ENCODE measurements at regions not wholly inside any gene's neighbourhood (a gene's known extent, or its start where the extent isn't known, plus 50 kb on each side); places are given as distances from the start of the nearest gene placed in this dataset.

DNA sequence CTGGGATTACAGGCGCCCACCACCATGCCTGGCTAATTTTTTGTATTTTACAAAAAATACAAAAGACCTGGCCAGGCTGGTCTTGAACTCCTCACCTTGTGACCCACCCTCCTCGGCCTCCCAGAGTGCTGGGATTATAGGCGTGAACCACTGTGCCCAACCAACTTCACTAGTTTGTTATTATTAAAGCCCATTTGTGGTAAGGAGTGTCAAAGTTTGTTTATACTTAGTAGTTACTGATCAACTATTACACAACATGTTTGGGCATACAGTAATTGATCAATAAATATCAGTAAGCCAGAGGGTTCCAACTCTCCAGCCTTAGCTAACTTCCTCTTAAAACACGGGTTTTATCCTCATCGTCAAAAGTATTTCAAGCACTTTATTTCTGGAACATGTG, 67.5 kb upstream of the ZNG1B start:
- TF ChIP-seq, protein P1, sequence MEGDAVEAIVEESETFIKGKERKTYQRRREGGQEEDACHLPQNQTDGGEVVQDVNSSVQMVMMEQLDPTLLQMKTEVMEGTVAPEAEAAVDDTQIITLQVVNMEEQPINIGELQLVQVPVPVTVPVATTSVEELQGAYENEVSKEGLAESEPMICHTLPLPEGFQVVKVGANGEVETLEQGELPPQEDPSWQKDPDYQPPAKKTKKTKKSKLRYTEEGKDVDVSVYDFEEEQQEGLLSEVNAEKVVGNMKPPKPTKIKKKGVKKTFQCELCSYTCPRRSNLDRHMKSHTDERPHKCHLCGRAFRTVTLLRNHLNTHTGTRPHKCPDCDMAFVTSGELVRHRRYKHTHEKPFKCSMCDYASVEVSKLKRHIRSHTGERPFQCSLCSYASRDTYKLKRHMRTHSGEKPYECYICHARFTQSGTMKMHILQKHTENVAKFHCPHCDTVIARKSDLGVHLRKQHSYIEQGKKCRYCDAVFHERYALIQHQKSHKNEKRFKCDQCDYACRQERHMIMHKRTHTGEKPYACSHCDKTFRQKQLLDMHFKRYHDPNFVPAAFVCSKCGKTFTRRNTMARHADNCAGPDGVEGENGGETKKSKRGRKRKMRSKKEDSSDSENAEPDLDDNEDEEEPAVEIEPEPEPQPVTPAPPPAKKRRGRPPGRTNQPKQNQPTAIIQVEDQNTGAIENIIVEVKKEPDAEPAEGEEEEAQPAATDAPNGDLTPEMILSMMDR (IDR thresholded peaks at IDR 0.05): no peak
- no peak for TF ChIP-seq POLR2A (IDR thresholded peaks at IDR 0.05)
